IPS DF 6.9 (cell line): ENCODE measurements at regions not wholly inside any gene's neighbourhood (a gene's known extent, or its start where the extent isn't known, plus 50 kb on each side); places are given as distances from the start of the nearest gene placed in this dataset.

ENCODE experiments used
- DNase-seq: peaks from one replicate; pipeline ENCODE4 v3.0.0-alpha.2; 2013; ENCODE audit warnings: low read depth, low spot score
- H3K27ac ChIP-seq: one replicate; pipeline ENCODE4 v1.5.1; 2013; ENCODE audit warnings: low read length, control low read depth
- H3K27me3 ChIP-seq: 2 replicates; pipeline ENCODE4 v1.6.1; 2013; ENCODE audit warnings: mild to moderate bottlenecking, low read length; ENCODE audit not compliant: control insufficient read depth, insufficient read depth
- H3K36me3 ChIP-seq: 2 replicates; pipeline ENCODE4 v1.6.1; 2013; ENCODE audit warnings: low read length; ENCODE audit not compliant: control insufficient read depth, insufficient read depth
- H3K4me1 ChIP-seq: 2 replicates; pipeline ENCODE4 v1.6.1; 2013; ENCODE audit warnings: low read length; ENCODE audit not compliant: control insufficient read depth, insufficient read depth
- H3K4me3 ChIP-seq: 2 replicates; pipeline ENCODE4 v1.5.1; 2013; ENCODE audit warnings: mild to moderate bottlenecking, low read length
- H3K9me3 ChIP-seq: 2 replicates; pipeline ENCODE4 v1.6.1; 2013; ENCODE audit warnings: low read length, inconsistent platforms; ENCODE audit not compliant: control insufficient read depth, insufficient read depth
- WGBS: extraction: QIAGEN DNeasy Blood & Tissue Kit; methylation state at CpG from one replicate; pipeline ENCODE4 v1.1.7; 2013; ENCODE audit warnings: mixed read lengths, missing lambda C conversion rate; ENCODE audit not compliant: insufficient read length, insufficient coverage; 5-methylcytosine and 5-hydroxymethylcytosine counted together

DNA sequence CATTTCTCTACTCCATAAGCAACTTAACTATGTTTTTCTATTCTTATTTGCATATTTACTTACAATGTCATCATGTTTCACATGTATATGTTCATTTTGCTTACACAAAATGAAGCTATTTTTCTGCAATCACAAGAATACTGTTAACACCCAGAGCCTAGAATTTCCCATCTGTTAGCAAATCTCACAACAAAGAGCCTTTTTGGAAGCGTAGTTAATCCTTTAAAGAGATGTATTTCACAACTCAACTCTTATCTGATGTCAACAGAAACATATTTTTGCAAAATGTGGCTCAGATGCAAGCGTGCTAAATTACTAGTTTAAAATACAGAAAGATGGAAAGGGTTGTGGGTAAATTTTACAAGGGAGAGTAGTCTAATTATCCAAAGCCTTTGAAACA lies 110.6 kb upstream of the COL1A2 start:
- WGBS: no CpG with 5 or more reads among the region's 2 CpGs
- DNase-seq: no peak
- no peaks in the 10 kb centered on the region for H3K27me3 ChIP-seq
- H3K4me3 ChIP-seq: no peak overlapping the region
- H3K9me3 ChIP-seq: no peaks in the 10 kb centered on the region
- H3K4me1 ChIP-seq: no peaks in the 10 kb centered on the region
- H3K27ac ChIP-seq: no peak overlapping the region
- no peaks in the 10 kb centered on the region for H3K36me3 ChIP-seq

DNA sequence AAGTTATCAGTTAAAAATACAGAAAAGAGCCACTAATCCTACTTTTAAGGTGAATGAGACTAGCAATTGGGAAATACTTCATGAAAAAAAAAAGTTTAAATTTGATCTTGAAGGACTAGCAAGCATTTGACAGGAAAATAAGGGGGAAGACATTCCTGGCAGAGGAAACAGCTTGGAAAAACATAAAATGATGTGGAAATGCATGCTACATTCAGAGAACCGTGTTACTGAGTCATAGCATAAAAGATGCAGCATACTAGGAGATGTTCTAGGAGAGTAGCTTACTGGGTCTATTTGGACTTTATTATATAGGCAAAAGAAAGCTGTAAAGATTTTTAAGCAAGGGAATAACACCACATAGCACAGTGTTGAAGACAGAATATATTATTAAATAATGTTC lies 108.6 kb upstream of the COL1A2 start:
- WGBS: no CpG with 5 or more reads among the region's 1 CpG
- no peaks in the 10 kb centered on the region for H3K27me3 ChIP-seq
- H3K4me1 ChIP-seq: no peaks in the 10 kb centered on the region
- no peaks in the 10 kb centered on the region for H3K36me3 ChIP-seq
- no peak overlapping the region for H3K27ac ChIP-seq
- no peaks in the 10 kb centered on the region for H3K9me3 ChIP-seq
- no peak for DNase-seq
- H3K4me3 ChIP-seq: no peak overlapping the region

DNA sequence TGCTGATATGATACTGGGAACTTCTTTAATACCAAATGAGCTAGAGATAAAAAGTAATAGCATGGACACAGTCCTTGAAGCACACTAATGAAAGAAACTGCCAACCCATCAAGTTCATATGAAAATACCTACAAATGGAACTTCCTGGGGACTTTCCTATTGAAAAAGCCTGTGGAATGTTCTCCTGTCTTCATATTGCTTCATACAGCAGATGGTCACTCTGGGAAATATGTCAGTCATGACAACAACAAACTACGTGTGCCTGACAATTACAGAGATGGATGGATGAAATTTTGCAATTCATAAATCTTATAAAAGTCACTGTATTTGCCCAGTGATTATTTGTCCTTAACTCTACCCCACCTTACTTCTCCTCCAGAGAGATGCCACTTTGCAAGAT lies 106.6 kb upstream of the COL1A2 start:
- Histone ChIP-seq H3K4me3 (no peak overlapping the region), H3K27ac (no peak overlapping the region), H3K4me1 (no peaks in the 10 kb centered on the region), H3K9me3 (no peaks in the 10 kb centered on the region), H3K36me3 (no peaks in the 10 kb centered on the region), H3K27me3 (no peaks in the 10 kb centered on the region)
- whole genome bisulfite sequencing: no CpG with 5 or more reads among the region's 1 CpG
- no peak for DNase-seq

DNA sequence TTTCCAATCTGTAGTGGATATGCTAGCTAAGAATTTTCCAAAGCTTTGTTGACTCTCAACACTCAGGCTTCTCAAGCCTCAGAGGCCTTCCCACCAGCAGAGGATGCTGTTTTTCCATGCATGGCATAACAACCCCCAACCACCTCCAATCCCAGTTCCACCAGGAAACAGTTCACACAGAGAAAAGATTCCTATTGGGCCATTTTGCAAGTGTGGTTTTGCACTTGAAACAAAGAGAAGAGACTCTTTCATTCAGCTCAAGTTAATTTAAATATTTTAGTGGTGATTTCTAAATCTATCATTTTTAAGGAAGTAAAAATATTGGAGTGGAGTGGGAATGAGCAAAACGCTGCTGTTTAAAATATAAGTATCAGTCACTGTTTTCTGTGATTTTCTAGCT lies 105.6 kb upstream of the COL1A2 start:
- peak; percentile 67 for DNase-seq
- no peaks in the 10 kb centered on the region for H3K36me3 ChIP-seq

DNA sequence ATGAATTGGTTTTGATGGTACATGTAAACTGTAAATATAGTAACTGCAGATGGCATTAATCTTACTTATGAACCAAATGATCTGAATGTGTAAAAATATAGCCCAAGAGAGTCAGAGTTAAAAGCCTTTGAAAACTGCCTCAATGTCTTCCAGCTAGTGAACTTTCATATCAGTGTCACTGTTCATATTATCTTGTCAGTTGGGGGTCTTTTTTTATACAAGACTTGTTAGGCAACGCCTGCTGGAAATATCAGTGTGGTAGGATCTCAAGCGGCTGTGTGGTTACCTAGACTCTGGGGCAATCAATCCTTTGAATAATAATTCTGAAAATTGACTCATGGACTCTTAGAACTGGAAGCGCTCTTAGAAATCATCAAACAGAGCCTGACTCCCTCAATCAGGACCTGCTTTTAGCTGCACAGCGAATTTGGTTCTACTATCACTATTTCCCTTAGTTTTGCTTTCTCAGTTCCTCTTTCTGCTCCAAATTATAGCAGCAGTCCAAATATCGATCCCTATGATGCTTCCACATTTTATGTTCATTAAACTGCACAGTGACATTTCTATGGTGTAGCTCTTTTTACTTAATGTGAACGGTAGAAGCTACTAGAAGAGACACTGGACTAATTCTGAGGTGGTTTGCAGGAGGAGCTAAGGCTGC lies 100.1 kb upstream of the COL1A2 start:
- Histone ChIP-seq H3K9me3 (no peaks in the 10 kb centered on the region), H3K27ac (no peak overlapping the region), H3K4me1 (no peaks in the 10 kb centered on the region), H3K27me3 (no peaks in the 10 kb centered on the region), H3K4me3 (no peak overlapping the region), H3K36me3 (no peaks in the 10 kb centered on the region)
- no CpG with 5 or more reads among the region's 6 CpGs for WGBS
- DNase-seq: no peak

More for the DNA sequence above, 105.6 kb upstream of the COL1A2 start:
- H3K9me3 ChIP-seq: no peaks in the 10 kb centered on the region
- WGBS: no CpG with 5 or more reads among the region's 1 CpG
- no peaks in the 10 kb centered on the region for H3K4me1 ChIP-seq
- H3K27ac ChIP-seq: no peak overlapping the region
- no peak overlapping the region for H3K4me3 ChIP-seq
- no peaks in the 10 kb centered on the region for H3K27me3 ChIP-seq

DNA sequence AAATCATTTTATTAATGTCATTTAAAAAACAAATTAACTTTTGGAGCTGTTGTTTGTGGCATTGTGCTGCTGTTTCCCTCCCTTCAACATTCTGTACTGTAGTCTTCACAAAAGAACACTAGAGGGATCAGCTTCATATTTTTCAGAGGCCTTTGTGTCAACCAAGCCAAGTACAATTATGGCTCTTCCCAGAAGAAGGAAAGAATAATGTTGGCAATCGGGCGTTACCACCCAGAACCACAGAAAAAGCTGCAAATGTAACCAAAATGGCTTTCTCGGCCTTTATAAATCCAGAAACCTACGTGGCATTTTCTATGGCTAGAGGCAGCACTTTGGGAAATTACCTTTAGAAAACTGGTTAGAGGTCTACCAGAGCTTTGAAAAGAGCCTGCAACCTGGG lies 98.8 kb upstream of the COL1A2 start:
- DNase-seq: no peak
- H3K9me3 ChIP-seq: no peaks in the 10 kb centered on the region
- WGBS: no CpG with 5 or more reads among the region's 4 CpGs
- H3K4me3 ChIP-seq: no peak overlapping the region
- peaks cover 3% of the 10 kb centered on the region; the same call in 1 of the 2 replicates for H3K4me1 ChIP-seq
- no peak overlapping the region for H3K27ac ChIP-seq
- no peaks in the 10 kb centered on the region for H3K36me3 ChIP-seq
- H3K27me3 ChIP-seq: no peaks in the 10 kb centered on the region

DNA sequence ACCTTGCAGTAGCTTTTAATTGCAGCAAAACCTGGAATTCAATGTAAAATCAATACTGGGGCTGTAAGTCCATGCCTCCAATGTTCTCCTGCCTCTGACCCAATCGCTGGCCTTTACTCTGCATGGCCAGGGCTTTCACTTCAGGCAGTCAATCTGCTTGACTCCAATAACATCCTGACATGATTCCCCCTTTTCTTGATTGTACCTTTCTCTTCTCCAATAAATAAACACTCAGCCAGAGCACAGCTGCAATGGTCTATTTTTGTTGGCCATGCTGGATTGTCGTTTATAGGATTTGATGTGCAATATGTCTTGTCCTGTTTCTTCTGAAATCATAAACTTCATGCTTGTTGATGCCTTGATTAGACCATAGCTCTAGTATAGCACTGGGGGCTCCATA lies 97.8 kb upstream of the COL1A2 start:
- H3K9me3 ChIP-seq: no peaks in the 10 kb centered on the region
- no peak overlapping the region for H3K27ac ChIP-seq
- no peaks in the 10 kb centered on the region for H3K36me3 ChIP-seq
- WGBS: no CpG with 5 or more reads among the region's 2 CpGs
- no peak for DNase-seq
- H3K4me1 ChIP-seq: peaks cover 5% of the 10 kb centered on the region; the same call in 1 of the 2 replicates
- H3K27me3 ChIP-seq: no peaks in the 10 kb centered on the region
- H3K4me3 ChIP-seq: no peak overlapping the region

DNA sequence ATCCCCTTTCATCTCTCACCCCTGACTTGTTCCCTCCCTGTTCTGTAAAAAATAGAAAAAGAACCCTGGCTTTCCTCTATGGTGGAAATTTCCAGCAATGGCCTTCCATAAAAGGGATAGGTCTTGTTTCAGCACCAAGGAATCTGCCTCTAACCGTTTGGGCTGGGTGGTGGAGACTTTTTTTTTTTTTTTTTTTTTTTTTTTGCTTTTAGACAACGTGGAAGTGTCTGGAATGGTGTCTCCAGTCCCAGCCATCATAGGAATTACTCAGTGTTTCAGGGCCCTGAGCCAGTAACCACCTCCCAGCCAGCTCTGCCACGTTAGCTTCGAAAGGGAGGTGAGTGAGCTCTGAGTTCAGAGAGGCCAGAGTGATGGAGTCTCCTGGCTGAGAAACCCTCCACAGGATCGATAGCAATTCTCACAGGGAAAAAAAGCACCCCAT lies 97.3 kb upstream of the COL1A2 start:
- Histone ChIP-seq H3K4me3 (no peak overlapping the region), H3K36me3 (no peaks in the 10 kb centered on the region), H3K27me3 (no peaks in the 10 kb centered on the region), H3K27ac (no peak overlapping the region), H3K4me1 (peaks cover 5% of the 10 kb centered on the region; the same call in 1 of the 2 replicates), H3K9me3 (no peaks in the 10 kb centered on the region)
- DNase-seq: no peak
- no CpG with 5 or more reads among the region's 5 CpGs for WGBS

DNA sequence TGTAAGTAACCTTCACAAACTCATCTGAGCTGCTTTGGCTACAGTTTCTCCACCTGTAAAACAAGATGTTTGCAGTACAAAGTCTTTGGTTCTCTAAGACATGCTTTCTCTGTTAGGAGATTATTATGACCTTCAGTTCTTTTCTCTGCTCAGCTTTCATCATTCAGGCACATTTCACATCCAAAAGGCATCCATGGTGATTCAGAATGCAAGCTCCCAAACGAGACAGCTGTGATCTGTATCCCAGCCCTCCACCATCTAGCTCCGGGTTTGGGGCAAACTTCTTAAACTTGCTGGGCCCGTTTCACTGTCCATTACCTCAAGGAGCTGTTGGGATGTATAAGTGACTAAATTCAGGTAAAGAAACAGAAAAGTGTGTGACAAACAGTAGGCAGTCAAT lies 95.8 kb upstream of the COL1A2 start:
- H3K27me3 ChIP-seq: no peaks in the 10 kb centered on the region
- DNase-seq: no peak
- no peak overlapping the region for H3K4me3 ChIP-seq
- H3K4me1 ChIP-seq: peaks cover 5% of the 10 kb centered on the region; the same call in 1 of the 2 replicates
- H3K27ac ChIP-seq: no peak overlapping the region
- no peaks in the 10 kb centered on the region for H3K9me3 ChIP-seq
- no CpG with 5 or more reads among the region's 3 CpGs for WGBS
- H3K36me3 ChIP-seq: no peaks in the 10 kb centered on the region

DNA sequence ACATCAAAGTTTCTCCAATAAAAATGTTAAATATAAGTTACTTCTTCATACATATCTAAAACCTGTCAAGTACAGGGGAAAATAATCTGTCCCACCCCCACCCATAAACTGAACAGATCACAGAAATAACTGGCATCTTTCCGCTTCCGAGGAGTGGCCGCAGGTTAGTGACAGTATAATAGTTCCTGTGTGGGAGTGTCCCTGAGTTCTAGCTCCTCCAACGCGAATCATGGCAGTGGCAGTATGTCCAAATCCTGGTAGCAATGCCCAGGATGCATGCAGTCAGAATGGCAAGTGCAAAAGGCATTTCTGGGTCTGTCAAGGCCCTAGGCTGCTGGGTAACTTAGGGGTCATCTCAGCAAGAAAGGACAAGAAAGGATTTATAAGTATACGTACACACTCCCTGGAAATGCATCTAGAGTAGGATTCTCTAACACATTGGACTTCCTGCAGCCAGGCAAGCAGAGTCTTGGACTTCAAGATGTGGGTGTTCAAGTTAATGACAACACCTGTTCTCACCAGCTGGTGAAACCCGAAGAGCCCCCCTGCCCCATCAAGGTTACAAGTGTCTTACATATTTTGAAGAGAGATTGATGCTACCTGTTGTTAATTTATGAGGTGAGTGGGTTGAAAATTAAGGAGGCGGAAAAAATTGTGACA lies 94.4 kb upstream of the COL1A2 start:
- no peak overlapping the region for H3K27ac ChIP-seq
- no peak for DNase-seq
- no CpG with 5 or more reads among the region's 8 CpGs for WGBS
- no peak overlapping the region for H3K4me3 ChIP-seq
- H3K36me3 ChIP-seq: no peaks in the 10 kb centered on the region
- H3K9me3 ChIP-seq: no peaks in the 10 kb centered on the region
- H3K27me3 ChIP-seq: no peaks in the 10 kb centered on the region
- peaks cover 5% of the 10 kb centered on the region; the same call in 1 of the 2 replicates for H3K4me1 ChIP-seq
